ENCODE measurements at regions not wholly inside any gene's neighbourhood (a gene's known extent, or its start where the extent isn't known, plus 50 kb on each side); places are given as distances from the start of the nearest gene placed in this dataset.

GRCh38 chr12:73301530-73301929 lies 1029.4 kb downstream of the TRHDE start:
- no peak for TF ChIP-seq EZH2 (IDR thresholded peaks at IDR 0.05; ENCODE audit: insufficient read depth, poor library complexity, severe bottlenecking)
- no peak for TF ChIP-seq EZH2phosphoT487 (IDR thresholded peaks at IDR 0.05; ENCODE audit: insufficient read depth, low read depth)

All from GM23248 (cell line).